GM10248 (cell line): ENCODE measurements at regions not wholly inside any gene's neighbourhood (a gene's known extent, or its start where the extent isn't known, plus 50 kb on each side); places are given as distances from the start of the nearest gene placed in this dataset.

ENCODE experiments used
- CTCF ChIA-PET: fragments of 300-600 bp; sonication (Branson Sonifier 250); formaldehyde crosslinking; extraction: SDS; loops from one replicate; lab custom pipeline; 2021; ENCODE audit warnings: antibody characterized with exemption; lab: Yijun Ruan, JAX
- POLR2A ChIA-PET: fragments of 350-650 bp; sonication (Branson Sonifier 250); formaldehyde crosslinking; extraction: SDS; loops from one replicate; lab custom pipeline; 2020; ENCODE audit warnings: antibody characterized with exemption; lab: Yijun Ruan, JAX
- DNase-seq: peaks from one replicate; pipeline ENCODE4 v3.0.0; 2012; ENCODE audit errors: extremely low spot score
- TF ChIP-seq, protein P1 (sequence below): IDR thresholded peaks from 2 replicates; pipeline ENCODE4 v1.5.1; 2012; ENCODE audit warnings: mild to moderate bottlenecking, low read depth; ENCODE audit errors: extremely low read depth, missing control alignments, control extremely low read depth

DNA sequence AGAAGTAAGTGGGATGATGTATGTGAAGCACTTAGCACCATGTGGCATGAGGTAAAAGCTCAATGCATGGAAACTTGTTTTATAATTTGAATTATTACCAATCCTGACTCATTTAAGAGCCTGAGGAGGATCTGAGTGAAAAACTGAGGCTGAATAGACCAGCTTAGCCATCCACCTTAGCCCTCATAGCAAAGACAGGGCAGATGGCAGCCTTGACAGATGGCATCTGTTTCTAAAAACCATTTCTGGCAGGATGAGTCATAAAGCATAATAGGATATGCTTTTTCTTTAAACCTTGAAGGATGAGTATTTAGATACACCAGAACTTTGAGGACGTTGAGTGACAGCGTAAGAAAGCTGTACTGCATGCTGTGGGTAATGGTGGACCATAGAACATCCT, 61.0 kb upstream of the NAV2 start:
- POLR2A ChIA-PET: no interaction called here
- CTCF ChIA-PET: interaction anchor here (0.8 kb wide), 1 partner anchor 13 kb away, joined by 3 read pairs; no protein-coding TSS in a partner anchor
- DNase-seq: no peak
- TF ChIP-seq, protein P1, sequence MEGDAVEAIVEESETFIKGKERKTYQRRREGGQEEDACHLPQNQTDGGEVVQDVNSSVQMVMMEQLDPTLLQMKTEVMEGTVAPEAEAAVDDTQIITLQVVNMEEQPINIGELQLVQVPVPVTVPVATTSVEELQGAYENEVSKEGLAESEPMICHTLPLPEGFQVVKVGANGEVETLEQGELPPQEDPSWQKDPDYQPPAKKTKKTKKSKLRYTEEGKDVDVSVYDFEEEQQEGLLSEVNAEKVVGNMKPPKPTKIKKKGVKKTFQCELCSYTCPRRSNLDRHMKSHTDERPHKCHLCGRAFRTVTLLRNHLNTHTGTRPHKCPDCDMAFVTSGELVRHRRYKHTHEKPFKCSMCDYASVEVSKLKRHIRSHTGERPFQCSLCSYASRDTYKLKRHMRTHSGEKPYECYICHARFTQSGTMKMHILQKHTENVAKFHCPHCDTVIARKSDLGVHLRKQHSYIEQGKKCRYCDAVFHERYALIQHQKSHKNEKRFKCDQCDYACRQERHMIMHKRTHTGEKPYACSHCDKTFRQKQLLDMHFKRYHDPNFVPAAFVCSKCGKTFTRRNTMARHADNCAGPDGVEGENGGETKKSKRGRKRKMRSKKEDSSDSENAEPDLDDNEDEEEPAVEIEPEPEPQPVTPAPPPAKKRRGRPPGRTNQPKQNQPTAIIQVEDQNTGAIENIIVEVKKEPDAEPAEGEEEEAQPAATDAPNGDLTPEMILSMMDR: no peak

GRCh38 chr11:19651028-19651427, 61.6 kb upstream of the NAV2 start:
- POLR2A ChIA-PET: no interaction called here
- CTCF ChIA-PET: interaction anchor here (1.2 kb wide), 1 partner anchor 66 kb away, joined by 3 read pairs; no protein-coding TSS in a partner anchor
- TF ChIP-seq, protein P1: no peak
- no peak for DNase-seq

GRCh38 chr11:19650467-19650866, 62.2 kb upstream of the NAV2 start:
- TF ChIP-seq, protein P1: no peak
- no peak for DNase-seq
- ChIA-PET CTCF (interaction anchor here (1.2 kb wide), 1 partner anchor 66 kb away, joined by 3 read pairs; no protein-coding TSS in a partner anchor), POLR2A (no interaction called here)

- TF ChIP-seq, protein P1: no peak
- no peak for DNase-seq
- CTCF ChIA-PET: interaction anchor here (2.7 kb wide), 1 partner anchor 12 kb away, joined by 6 read pairs; no protein-coding TSS in a partner anchor
- POLR2A ChIA-PET: no interaction called here
Observed at GRCh38 chr11:19649751-19650150, 62.9 kb upstream of the NAV2 start.

DNA sequence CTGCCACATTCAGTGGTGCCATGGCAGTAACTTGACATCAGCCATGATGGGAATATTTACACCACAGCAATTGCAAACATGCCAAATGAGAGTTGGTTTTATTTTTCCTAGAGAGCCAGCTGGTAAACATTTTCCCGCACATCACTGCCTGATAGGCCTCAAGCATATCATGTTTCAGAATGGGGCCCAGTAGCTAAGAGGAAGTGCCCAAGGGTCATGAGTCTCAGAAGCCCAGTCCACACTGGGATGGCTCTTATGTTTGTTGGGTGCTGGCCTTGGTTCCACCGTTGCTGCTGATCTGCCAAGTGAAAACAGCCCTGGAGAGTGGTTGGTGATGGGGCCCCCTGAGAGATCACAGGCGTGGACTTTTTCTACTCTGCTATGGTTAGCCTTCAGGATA, 64.3 kb upstream of the NAV2 start:
- no peak for DNase-seq
- POLR2A ChIA-PET: no interaction called here
- CTCF ChIA-PET: interaction anchor here (2.1 to 2.7 kb wide), 2 partner anchors 9 to 11 kb away, joined by 6 to 8 read pairs; no protein-coding TSS in a partner anchor
- TF ChIP-seq, protein P1: no peak

DNA sequence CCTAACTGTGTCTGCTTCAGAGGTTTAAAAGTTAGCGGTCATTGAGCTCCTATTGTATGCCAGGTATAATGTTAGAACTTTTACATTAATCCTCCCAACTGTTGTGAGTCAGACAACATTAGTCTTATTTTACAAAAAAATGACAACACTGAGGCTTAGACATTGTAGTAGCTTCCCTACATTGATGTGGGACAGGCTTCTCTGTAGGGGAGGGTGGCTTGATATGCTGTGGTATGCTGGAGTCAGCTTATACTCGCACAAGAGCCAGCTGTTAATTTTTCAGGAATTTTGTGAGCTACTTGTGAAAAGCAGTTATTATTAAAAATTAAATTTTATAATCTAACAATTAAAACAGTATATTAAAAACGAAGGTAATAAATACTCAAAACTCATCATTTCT, 64.8 kb upstream of the NAV2 start:
- ChIA-PET CTCF (interaction anchor here (0.8 to 2.7 kb wide), 5 partner anchors 10 to 85 kb away, joined by 3 to 8 read pairs (median 4); no protein-coding TSS in a partner anchor), POLR2A (no interaction called here)
- DNase-seq: no peak
- TF ChIP-seq, protein P1: no peak

DNA sequence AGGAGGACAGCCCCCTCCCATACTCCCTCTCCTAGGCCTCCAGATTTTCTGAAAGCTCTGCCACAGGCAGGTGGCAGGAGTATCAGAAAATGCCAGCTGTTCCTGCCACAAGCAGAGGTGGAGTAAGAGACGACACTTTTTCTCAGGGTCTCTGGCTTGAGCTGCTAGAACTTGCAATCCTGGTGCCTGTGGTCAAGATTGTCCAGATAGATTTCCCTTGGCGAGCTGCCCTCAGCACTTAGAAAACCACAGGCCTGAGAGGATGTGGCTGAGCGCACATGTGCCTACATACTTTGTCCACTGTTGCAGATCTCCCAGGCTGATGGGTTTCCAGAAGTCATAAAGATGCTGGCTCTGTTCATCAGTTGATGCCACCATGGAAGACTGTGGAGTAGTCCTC, 65.7 kb upstream of the NAV2 start:
- TF ChIP-seq, protein P1: no peak
- ChIA-PET CTCF (interaction anchor here (0.8 to 2.7 kb wide), 5 partner anchors 9 to 84 kb away, joined by 3 to 6 read pairs (median 3); no protein-coding TSS in a partner anchor), POLR2A (interaction anchor here (0.8 kb wide), 1 partner anchor 13 kb away, joined by 3 read pairs; no protein-coding TSS in a partner anchor)
- no peak for DNase-seq
